Upper lobe of left lung (tissue), 4 donors: ENCODE measurements at regions not wholly inside any gene's neighbourhood (a gene's known extent, or its start where the extent isn't known, plus 50 kb on each side); places are given as distances from the start of the nearest gene placed in this dataset.

ENCODE experiments used
- POLR2A ChIP-seq, 4 donors: fragments of 450-650 bp; IDR thresholded peaks; one replicate each; pipeline ENCODE4 v1.5.1; 2016 to 2017; ENCODE audit warnings: antibody characterized with exemption in 4 of 4, mild to moderate bottlenecking in 2 of 4
- TF ChIP-seq, protein P1 (sequence below), 6 experiments: fragments of 450-650 bp in 4 of 6; fragments of 200-600 bp in 2 of 6; sonication (generic) in 2 of 6; IDR thresholded peaks; one replicate each; pipeline ENCODE4 v1.5.1; 2016 to 2019; ENCODE audit warnings: antibody characterized with exemption in 6 of 6

DNA sequence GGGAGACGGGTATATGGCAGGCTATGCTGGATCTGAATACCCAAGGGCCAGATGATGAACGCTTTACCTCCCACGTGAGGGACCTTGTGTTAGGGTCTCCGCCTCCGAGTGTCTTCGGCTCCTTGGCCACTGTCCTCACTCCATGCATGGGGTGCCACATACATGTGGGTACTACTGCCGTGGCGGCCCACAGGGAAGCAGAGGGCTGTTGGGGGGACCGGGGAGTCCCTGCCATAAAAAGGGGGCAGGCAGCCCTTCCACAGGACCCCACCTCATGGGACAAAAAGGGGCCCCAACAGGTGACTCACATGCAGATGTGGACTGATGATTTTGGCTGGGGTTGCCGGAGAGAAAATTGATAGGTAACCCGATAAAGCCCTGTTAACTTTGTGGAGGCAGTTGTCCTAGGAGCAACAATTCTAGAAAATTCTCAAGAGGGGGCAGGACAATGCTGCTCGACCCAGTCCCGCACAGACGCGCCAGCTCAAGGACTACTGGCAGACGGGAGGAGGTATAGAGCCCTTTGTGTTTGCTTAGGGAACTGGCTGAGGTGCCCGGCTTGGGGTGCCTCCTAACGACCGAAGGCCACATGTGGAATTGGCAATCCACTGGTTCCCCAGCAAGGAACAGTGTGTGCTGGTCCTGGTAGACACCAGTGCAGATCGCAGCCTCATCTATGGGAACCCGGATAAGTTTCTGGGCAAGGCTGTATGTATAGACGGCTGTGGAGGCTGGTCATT is 695.7 kb upstream of the AGA start:
- TF ChIP-seq POLR2A (IDR thresholded peaks at IDR 0.05): no peak
- TF ChIP-seq, protein P1, sequence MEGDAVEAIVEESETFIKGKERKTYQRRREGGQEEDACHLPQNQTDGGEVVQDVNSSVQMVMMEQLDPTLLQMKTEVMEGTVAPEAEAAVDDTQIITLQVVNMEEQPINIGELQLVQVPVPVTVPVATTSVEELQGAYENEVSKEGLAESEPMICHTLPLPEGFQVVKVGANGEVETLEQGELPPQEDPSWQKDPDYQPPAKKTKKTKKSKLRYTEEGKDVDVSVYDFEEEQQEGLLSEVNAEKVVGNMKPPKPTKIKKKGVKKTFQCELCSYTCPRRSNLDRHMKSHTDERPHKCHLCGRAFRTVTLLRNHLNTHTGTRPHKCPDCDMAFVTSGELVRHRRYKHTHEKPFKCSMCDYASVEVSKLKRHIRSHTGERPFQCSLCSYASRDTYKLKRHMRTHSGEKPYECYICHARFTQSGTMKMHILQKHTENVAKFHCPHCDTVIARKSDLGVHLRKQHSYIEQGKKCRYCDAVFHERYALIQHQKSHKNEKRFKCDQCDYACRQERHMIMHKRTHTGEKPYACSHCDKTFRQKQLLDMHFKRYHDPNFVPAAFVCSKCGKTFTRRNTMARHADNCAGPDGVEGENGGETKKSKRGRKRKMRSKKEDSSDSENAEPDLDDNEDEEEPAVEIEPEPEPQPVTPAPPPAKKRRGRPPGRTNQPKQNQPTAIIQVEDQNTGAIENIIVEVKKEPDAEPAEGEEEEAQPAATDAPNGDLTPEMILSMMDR (IDR thresholded peaks at IDR 0.05): no peak
